ENCODE measurements at regions not wholly inside any gene's neighbourhood (a gene's known extent, or its start where the extent isn't known, plus 50 kb on each side); places are given as distances from the start of the nearest gene placed in this dataset.
A peak's percentile ranks its signal among the peaks of the same experiment; 100 is the strongest.
"Not testable (repeated sequence)": the region's sequence is repeated elsewhere in the genome, so short reads cannot be mapped to it uniquely, and the experiment has no call there.

- Histone ChIP-seq H3K36me3 (replicated peaks) (no peaks in the 10 kb centered on the region), H3K27ac (peak overlapping the region; percentile 57), H3K4me3 (ENCODE audit: low read depth, low read length) (peak overlapping the region; percentile 35), H3K27me3 (replicated peaks) (no peaks in the 10 kb centered on the region)
- no peak for TF ChIP-seq CTCF (IDR thresholded peaks at IDR 0.05; ENCODE audit: low read depth, low read length, missing control alignments)
- peak; percentile 63 for DNase-seq
- in situ Hi-C loops (cut with HindIII; ENCODE audit: low pct_ligation_motif_present, low sequenced_read_pairs), result no loop called here
Measured at GRCh38 chr20:50450881-50451752, 59.1 kb upstream of the PTPN1 start.

GRCh38 chr20:50451792-50452425 is 58.3 kb upstream of the PTPN1 start:
- H3K4me3 ChIP-seq (ENCODE audit: low read depth, low read length); H3K36me3 ChIP-seq (replicated peaks); DNase-seq; H3K27me3 ChIP-seq (replicated peaks); in situ Hi-C loops (cut with HindIII; ENCODE audit: low pct_ligation_motif_present, low sequenced_read_pairs): not testable (repeated sequence)
- peak overlapping the region; percentile 57 for H3K27ac ChIP-seq

- no peak for TF ChIP-seq CTCF (IDR thresholded peaks at IDR 0.05; ENCODE audit: low read depth, low read length, missing control alignments)
- Histone ChIP-seq H3K36me3 (replicated peaks) (no peaks in the 10 kb centered on the region), H3K27ac (no peak overlapping the region), H3K4me3 (ENCODE audit: low read depth, low read length) (no peak overlapping the region), H3K27me3 (replicated peaks) (no peaks in the 10 kb centered on the region)
- in situ Hi-C loops (cut with HindIII; ENCODE audit: low pct_ligation_motif_present, low sequenced_read_pairs), result no loop called here
- DNase-seq, result no peak
Measured at GRCh38 chr20:50453533-50454244, 56.5 kb upstream of the PTPN1 start.

GRCh38 chr20:50455245-50455644 is 54.9 kb upstream of the PTPN1 start:
- in situ Hi-C loops (cut with HindIII; ENCODE audit: low pct_ligation_motif_present, low sequenced_read_pairs); H3K27ac ChIP-seq; H3K27me3 ChIP-seq (replicated peaks); H3K36me3 ChIP-seq (replicated peaks); DNase-seq; H3K4me3 ChIP-seq (ENCODE audit: low read depth, low read length): not testable (repeated sequence)

GRCh38 chr20:50455656-50456451 is 54.3 kb upstream of the PTPN1 start:
- H3K27ac ChIP-seq, result no peak overlapping the region
- no peak for TF ChIP-seq CTCF (IDR thresholded peaks at IDR 0.05; ENCODE audit: low read depth, low read length, missing control alignments)
- no peaks in the 10 kb centered on the region for H3K36me3 ChIP-seq (replicated peaks)
- H3K27me3 ChIP-seq (replicated peaks), result no peaks in the 10 kb centered on the region
- no peak overlapping the region for H3K4me3 ChIP-seq (ENCODE audit: low read depth, low read length)
- in situ Hi-C loops (cut with HindIII; ENCODE audit: low pct_ligation_motif_present, low sequenced_read_pairs), result no loop called here
- no peak for DNase-seq

GRCh38 chr20:50456452-50457324 is 53.5 kb upstream of the PTPN1 start:
- TF ChIP-seq CTCF (IDR thresholded peaks at IDR 0.05; ENCODE audit: low read depth, low read length, missing control alignments), result peak; percentile 44
- Histone ChIP-seq H3K36me3 (replicated peaks) (no peaks in the 10 kb centered on the region), H3K27me3 (replicated peaks) (no peaks in the 10 kb centered on the region), H3K27ac (no peak overlapping the region), H3K4me3 (ENCODE audit: low read depth, low read length) (no peak overlapping the region)
- no peak for DNase-seq
- in situ Hi-C loops (cut with HindIII; ENCODE audit: low pct_ligation_motif_present, low sequenced_read_pairs), result no loop called here
